GM19043 (cell line): ENCODE measurements at regions not wholly inside any gene's neighbourhood (a gene's known extent, or its start where the extent isn't known, plus 50 kb on each side); places are given as distances from the start of the nearest gene placed in this dataset.
"Not testable (repeated sequence)": the region's sequence is repeated elsewhere in the genome, so short reads cannot be mapped to it uniquely, and the experiment has no call there.

Experiments
- ATAC-seq: cut with Tn5 transposase; IDR thresholded peaks from one replicate; pipeline ENCODE4 v1.9.1; 2021; ENCODE audit warnings: low read depth; ENCODE audit not compliant: unreplicated experiment

GRCh38 chr6:57976371-57976770, 658.9 kb downstream of the PRIM2 start:
- ATAC-seq, result not testable (repeated sequence)

- ATAC-seq, result not testable (repeated sequence)
Measured at GRCh38 chr6:57983603-57984002, 666.2 kb downstream of the PRIM2 start.

GRCh38 chr6:57984575-57984974, 667.1 kb downstream of the PRIM2 start:
- ATAC-seq, result not testable (repeated sequence)

- ATAC-seq, result not testable (repeated sequence)
Measured at GRCh38 chr6:57985734-57986133, 668.3 kb downstream of the PRIM2 start.

- ATAC-seq, result peak; percentile 100
Measured at GRCh38 chr6:57986584-57986983, 669.2 kb downstream of the PRIM2 start.

- ATAC-seq, result not testable (repeated sequence)
Measured at GRCh38 chr6:57989520-57990080, 672.2 kb downstream of the PRIM2 start.

- not testable (repeated sequence) for ATAC-seq
Measured at GRCh38 chr6:57998858-57999619, 681.6 kb downstream of the PRIM2 start.

- ATAC-seq, result not testable (repeated sequence)
Measured at GRCh38 chr6:58000233-58000632, 682.8 kb downstream of the PRIM2 start.

GRCh38 chr6:58003417-58004167, 686.2 kb downstream of the PRIM2 start:
- ATAC-seq, result not testable (repeated sequence)

GRCh38 chr6:58007334-58008000, 690.0 kb downstream of the PRIM2 start:
- ATAC-seq, result not testable (repeated sequence)

GRCh38 chr6:58008001-58008335, 690.5 kb downstream of the PRIM2 start:
- ATAC-seq, result not testable (repeated sequence)

- not testable (repeated sequence) for ATAC-seq
Measured at GRCh38 chr6:58011954-58012600, 694.6 kb downstream of the PRIM2 start.

GRCh38 chr6:58016614-58017013, 699.2 kb downstream of the PRIM2 start:
- ATAC-seq, result not testable (repeated sequence)

- ATAC-seq, result not testable (repeated sequence)
Measured at GRCh38 chr6:58028188-58028587, 710.8 kb downstream of the PRIM2 start.

GRCh38 chr6:58038213-58038612, 720.8 kb downstream of the PRIM2 start:
- ATAC-seq, result not testable (repeated sequence)

GRCh38 chr6:58046584-58046983, 729.2 kb downstream of the PRIM2 start:
- not testable (repeated sequence) for ATAC-seq

GRCh38 chr6:58047389-58047788, 730.0 kb downstream of the PRIM2 start:
- ATAC-seq, result not testable (repeated sequence)

- not testable (repeated sequence) for ATAC-seq
Measured at GRCh38 chr6:58047865-58048264, 730.4 kb downstream of the PRIM2 start.

GRCh38 chr6:58055465-58056176, 738.2 kb downstream of the PRIM2 start:
- ATAC-seq, result not testable (repeated sequence)

GRCh38 chr6:58059701-58060100, 742.3 kb downstream of the PRIM2 start:
- ATAC-seq, result not testable (repeated sequence)
